T-helper 1 cell treated with Interleukin-12 subunit alpha and Interleukin-12 subunit beta and Interleukin-4 antibody, amounts not matched to agents 30 ng/mL and 1 ng/mL, for 36 hours (primary cell): ENCODE measurements at regions not wholly inside any gene's neighbourhood (a gene's known extent, or its start where the extent isn't known, plus 50 kb on each side); places are given as distances from the start of the nearest gene placed in this dataset.
"Not testable (repeated sequence)": the region's sequence is repeated elsewhere in the genome, so short reads cannot be mapped to it uniquely, and the experiment has no call there.

Experiments used
- intact Hi-C: fragments of 100-400 bp; cut with micrococcal nuclease; formaldehyde crosslinking; loops from one replicate; pipeline ENCODE4 v1.15.1; 2024

DNA sequence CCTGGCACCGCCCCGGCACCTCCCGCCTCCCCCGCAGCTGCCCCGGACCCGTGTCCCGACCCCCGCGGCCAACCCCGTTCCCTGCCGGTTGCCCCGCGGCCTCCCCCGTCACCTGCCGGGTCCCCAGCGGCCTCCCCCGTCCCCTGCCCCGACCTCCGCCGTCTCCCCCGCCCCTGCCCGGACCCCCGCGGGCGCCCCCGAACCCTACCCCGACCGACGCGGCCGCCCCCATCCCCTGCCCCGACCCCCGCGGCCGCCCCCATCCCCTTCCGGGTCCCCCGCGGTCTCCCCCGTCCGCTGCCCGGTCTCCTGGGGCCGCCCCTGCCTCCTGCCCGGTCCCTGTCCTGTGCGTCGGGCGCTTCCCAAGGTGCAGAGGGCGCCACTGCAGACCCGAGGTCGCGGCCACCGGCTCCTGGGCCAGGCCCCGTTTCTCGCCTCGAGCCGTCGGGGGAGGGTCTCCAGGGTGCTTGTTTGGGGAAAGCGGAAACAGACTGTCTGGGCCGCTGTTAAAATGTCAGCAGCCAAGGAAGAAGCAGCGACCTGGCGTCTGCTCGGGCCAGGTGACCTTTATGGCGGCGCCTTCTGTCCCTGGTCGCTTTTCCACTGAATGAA lies 51.6 kb upstream of the APOD start:
- intact Hi-C loops: not testable (repeated sequence)

- intact Hi-C loops: not testable (repeated sequence)
Measured at GRCh38 chr3:195634426-195635261, 50.9 kb upstream of the APOD start.
